HFFc6 (cell line): ENCODE measurements at regions not wholly inside any gene's neighbourhood (a gene's known extent, or its start where the extent isn't known, plus 50 kb on each side); places are given as distances from the start of the nearest gene placed in this dataset.

ENCODE experiments used
- DNase-seq: peaks from one replicate; pipeline ENCODE4 v3.0.0-alpha.2; 2018
- H3K27ac Mint-ChIP-seq: 2 replicates; pipeline ENCODE4 v1.8.0; 2020; ENCODE audit warnings: mild to moderate bottlenecking, mixed read lengths
- H3K27me3 Mint-ChIP-seq: 2 replicates; pipeline ENCODE4 v1.8.0; 2021; ENCODE audit warnings: mild to moderate bottlenecking, moderate library complexity, mixed read lengths; ENCODE audit not compliant: insufficient read depth
- H3K36me3 Mint-ChIP-seq: 2 replicates; pipeline ENCODE4 v1.8.0; 2021; ENCODE audit warnings: low read depth, mixed read lengths
- H3K4me1 Mint-ChIP-seq: 2 replicates; pipeline ENCODE4 v1.8.0; 2020; ENCODE audit warnings: low read depth, mixed read lengths
- H3K4me3 Mint-ChIP-seq: 2 replicates; pipeline ENCODE4 v1.8.0; 2020; ENCODE audit warnings: mild to moderate bottlenecking, moderate library complexity, mixed read lengths
- H3K9me3 Mint-ChIP-seq: 2 replicates; pipeline ENCODE4 v1.8.0; 2020; ENCODE audit warnings: mild to moderate bottlenecking, mixed read lengths
- CTCF ChIP-seq: fragments of 200-600 bp; sonication (generic); IDR thresholded peaks from 2 replicates; pipeline ENCODE4 v1.5.0; 2021; ENCODE audit warnings: antibody characterized with exemption, mild to moderate bottlenecking

GRCh38 chr21:14725219-14725618, 179.1 kb upstream of the SAMSN1 start:
- no peak for TF ChIP-seq CTCF
- H3K9me3 Mint-ChIP-seq, result no peaks in the 10 kb centered on the region
- no peak for DNase-seq
- H3K27ac Mint-ChIP-seq, result no peak overlapping the region
- H3K4me1 Mint-ChIP-seq, result no peaks in the 10 kb centered on the region
- H3K36me3 Mint-ChIP-seq, result no peaks in the 10 kb centered on the region
- H3K27me3 Mint-ChIP-seq, result no peaks in the 10 kb centered on the region
- H3K4me3 Mint-ChIP-seq, result no peak overlapping the region

GRCh38 chr21:14722841-14723483, 176.8 kb upstream of the SAMSN1 start:
- Mint-ChIP-seq H3K36me3 (no peaks in the 10 kb centered on the region), H3K4me3 (no peak overlapping the region), H3K27ac (no peak overlapping the region), H3K4me1 (no peaks in the 10 kb centered on the region), H3K9me3 (peaks cover 5% of the 10 kb centered on the region; the same call in 1 of the 2 replicates), H3K27me3 (no peaks in the 10 kb centered on the region)
- no peak for TF ChIP-seq CTCF
- DNase-seq, result no peak

GRCh38 chr21:14720237-14720636, 174.1 kb upstream of the SAMSN1 start:
- H3K27me3 Mint-ChIP-seq, result no peaks in the 10 kb centered on the region
- no peak overlapping the region for H3K27ac Mint-ChIP-seq
- no peaks in the 10 kb centered on the region for H3K4me1 Mint-ChIP-seq
- DNase-seq, result no peak
- peaks cover 5% of the 10 kb centered on the region; the same call in 1 of the 2 replicates for H3K9me3 Mint-ChIP-seq
- H3K36me3 Mint-ChIP-seq, result no peaks in the 10 kb centered on the region
- H3K4me3 Mint-ChIP-seq, result no peak overlapping the region
- TF ChIP-seq CTCF, result no peak

GRCh38 chr21:14718951-14719350, 172.8 kb upstream of the SAMSN1 start:
- no peaks in the 10 kb centered on the region for H3K36me3 Mint-ChIP-seq
- no peaks in the 10 kb centered on the region for H3K27me3 Mint-ChIP-seq
- H3K9me3 Mint-ChIP-seq, result peaks cover 5% of the 10 kb centered on the region; the same call in 1 of the 2 replicates
- H3K4me1 Mint-ChIP-seq, result no peaks in the 10 kb centered on the region
- TF ChIP-seq CTCF, result no peak
- no peak overlapping the region for H3K27ac Mint-ChIP-seq
- no peak overlapping the region for H3K4me3 Mint-ChIP-seq
- no peak for DNase-seq

GRCh38 chr21:14716761-14717396, 170.8 kb upstream of the SAMSN1 start:
- no peak for TF ChIP-seq CTCF
- Mint-ChIP-seq H3K9me3 (peaks cover 10% of the 10 kb centered on the region; the same call in 1 of the 2 replicates), H3K4me1 (no peaks in the 10 kb centered on the region), H3K36me3 (no peaks in the 10 kb centered on the region), H3K4me3 (no peak overlapping the region), H3K27ac (no peak overlapping the region), H3K27me3 (no peaks in the 10 kb centered on the region)
- no peak for DNase-seq
